GM21360 (cell line): ENCODE measurements at regions not wholly inside any gene's neighbourhood (a gene's known extent, or its start where the extent isn't known, plus 50 kb on each side); places are given as distances from the start of the nearest gene placed in this dataset.

Experiments
- ATAC-seq: cut with Tn5 transposase; IDR thresholded peaks from one replicate; pipeline ENCODE4 v1.9.1; 2021; ENCODE audit warnings: mild to moderate bottlenecking, moderate library complexity; ENCODE audit not compliant: unreplicated experiment

DNA sequence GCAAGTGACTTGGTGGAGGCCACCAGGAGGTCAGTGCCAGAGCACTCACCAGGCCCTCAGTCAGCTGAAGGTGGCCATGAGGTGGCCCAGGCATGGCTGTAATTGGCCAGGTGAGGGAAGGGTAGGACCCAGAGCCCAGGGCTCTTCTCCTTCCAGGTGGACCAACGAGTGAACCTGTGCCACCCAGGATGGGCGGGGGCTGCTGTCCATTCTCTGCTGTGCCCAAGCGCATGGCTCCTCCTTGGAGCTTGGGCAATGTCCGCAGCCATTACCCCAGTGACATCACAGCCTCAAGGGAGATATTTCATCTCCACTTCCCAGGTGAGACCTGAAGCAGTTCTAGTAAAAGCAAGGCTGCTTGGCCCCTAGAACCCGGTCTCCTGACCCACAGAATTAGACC lies 303.0 kb upstream of the FOXF1 start:
- no peak for ATAC-seq

DNA sequence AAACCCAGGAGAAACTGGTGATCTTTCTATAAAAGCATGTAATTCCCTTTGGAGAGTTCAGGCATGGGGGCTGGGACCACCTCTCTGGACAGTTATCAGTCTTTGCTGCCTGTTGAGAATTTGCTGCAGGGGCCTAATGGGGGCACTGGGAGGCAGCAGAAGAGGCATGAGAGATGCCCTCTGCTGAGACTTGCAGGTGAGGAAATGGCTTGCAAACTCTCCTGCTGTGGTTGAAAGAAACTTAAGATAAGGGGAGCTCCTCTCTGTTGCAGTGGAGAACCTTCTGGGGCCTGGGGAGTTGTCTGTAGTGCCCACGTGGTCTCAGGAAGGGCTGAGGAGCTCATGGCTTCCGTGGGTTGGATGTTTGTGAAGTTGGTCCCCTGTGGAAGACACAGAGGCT lies 301.1 kb upstream of the FOXF1 start:
- no peak for ATAC-seq

DNA sequence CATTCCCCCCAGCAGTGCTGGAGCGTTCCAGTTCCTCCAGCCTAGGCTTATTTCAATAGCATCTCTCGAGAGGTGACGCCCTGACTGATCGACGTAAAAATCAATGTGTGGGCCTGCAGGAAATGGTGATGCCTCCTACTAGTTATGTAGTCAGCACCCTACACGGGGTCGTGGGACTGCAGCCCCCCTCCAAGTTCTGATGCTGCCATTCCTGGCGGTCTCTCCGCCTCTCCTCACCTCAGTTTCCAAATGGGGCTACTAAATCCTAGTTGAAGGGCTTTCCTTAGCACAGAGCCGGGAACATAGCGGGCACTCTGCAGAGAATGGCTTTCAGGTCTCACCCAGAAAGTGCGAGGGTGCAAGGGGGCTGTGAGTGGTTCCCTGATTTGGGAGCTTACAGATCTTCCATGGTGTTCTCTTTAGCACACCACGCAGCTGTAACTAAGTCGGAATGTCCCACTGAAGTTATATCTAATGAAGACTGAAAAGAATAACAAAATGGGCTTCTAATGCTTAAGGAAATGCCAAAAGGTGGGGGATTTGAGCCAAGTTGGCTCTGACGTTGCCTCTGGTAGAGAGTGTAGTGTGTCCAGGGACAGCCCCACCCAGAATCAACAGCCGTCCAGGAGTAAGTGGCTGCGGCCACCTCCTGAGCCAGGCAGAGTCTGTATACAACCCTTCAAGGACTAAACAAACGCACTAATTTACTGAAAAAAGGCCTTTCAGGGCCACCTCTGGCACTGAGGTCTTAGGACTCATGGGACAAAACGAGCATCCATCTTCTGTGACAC lies 299.7 kb upstream of the FOXF1 start:
- no peak for ATAC-seq

DNA sequence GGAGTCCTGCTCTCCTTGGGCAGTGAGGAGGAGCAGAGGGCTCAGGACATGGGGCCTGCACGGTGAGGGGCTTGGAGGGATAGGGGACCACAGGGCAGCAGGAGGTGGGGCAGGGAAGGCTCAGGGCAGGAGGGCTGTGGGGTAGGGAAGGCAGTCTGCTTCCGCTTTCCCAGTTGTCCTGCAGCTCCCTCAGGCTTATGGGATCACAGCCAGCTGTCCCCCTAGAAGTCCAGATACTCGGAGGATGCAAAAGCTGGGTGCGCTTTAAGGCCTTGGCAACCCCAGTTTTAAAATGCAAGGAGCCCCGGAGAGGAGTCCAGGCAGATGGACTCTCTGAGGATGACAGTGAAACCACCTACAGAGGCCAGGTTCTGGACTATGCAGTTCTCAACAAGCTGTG lies 299.1 kb upstream of the FOXF1 start:
- no peak for ATAC-seq

DNA sequence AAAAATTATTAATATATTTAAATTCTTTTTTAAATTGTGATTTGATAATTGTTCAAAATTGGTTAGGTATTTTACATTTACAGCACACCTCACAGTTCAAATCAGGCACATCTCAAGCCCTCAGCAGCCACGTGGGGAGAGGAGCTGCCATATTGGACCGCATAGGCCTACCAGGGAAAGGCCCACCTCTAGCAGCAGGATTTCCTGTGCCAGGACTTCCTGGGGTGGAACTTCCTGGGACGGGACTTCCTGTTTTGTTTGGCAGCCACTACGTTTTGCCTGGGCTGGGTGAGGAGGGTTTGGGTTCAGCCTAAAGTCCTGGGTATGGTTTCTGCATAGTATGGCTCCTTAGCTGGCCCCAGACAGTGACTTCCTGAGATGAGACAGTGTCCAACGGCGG lies 298.5 kb upstream of the FOXF1 start:
- no peak for ATAC-seq

- no peak for ATAC-seq
Observed at GRCh38 chr16:86212706-86213436, 297.5 kb upstream of the FOXF1 start.

DNA sequence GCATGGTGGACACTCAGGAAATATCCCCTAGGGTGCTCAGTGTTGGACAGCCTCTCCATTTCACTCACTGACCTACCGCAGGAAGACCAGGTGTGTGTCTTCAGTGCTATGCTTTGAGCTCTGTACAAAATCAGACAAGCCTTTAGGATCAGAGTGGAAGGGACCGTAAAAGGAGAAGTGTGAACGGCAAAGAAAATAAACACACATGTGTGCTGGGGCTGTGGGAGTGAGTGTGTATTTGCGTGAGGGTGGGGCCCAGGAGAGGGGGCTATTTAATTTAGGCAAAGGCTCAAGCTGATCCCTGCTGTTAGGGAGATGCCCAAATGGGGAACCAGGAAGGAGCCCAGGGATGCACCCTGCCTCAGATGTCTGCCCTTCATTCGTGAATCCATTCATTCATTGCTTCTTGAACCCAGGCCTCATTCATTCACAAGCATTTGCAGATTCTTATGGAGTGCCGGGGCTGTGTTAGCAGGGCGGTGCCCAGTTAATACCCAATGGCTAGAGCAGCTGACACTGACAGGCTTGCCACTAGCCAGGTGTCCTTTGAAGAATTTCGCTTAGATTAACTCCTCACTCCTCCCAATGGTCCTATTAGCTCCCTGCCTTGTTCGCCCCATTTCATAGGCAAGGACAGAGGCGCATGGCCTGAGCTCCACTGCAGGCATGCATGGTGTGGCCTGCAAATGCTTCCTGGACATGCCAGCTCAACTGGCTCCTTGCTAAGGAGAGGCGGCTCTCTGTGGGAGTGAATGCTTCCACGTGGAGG lies 296.7 kb upstream of the FOXF1 start:
- no peak for ATAC-seq

- ATAC-seq = no peak
Observed at GRCh38 chr16:86214326-86215232, 295.7 kb upstream of the FOXF1 start.

DNA sequence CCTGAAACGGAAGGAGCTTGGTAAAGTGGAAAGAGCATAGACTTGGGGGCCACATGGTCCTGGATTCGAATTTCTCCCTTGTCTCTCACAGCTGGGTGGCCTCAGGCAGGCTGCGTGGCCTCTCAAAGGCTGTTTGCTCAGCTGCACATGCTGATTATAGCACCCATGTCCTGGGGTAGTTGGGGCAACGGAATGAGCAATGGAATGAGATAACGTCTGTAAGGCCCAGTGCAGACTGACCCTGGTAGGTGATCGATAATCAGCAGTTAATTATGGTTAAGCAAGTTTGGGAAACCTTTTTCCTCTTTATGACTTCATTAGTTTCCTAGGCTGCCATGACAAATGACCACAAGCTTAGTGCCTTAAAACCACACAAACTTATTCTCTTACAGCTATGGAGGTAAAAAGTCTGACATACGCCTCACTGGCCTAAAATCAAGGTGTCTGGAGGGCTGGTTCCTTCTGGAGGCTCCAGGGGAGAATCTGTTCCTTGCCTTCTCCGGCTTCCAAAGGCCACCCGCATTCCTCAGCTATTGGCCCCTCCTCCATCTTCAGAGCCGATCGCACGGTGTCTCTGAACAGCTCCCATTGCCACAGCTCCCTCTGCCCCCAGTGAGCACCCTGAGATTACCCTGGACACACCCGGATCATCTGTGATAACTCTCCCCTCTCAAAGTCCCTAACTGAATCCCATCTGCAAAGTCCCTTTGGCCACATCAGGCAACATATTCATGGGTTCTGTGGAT lies 294.9 kb upstream of the FOXF1 start:
- no peak for ATAC-seq

- ATAC-seq = no peak
Observed at GRCh38 chr16:86215979-86216585, 294.2 kb upstream of the FOXF1 start.

DNA sequence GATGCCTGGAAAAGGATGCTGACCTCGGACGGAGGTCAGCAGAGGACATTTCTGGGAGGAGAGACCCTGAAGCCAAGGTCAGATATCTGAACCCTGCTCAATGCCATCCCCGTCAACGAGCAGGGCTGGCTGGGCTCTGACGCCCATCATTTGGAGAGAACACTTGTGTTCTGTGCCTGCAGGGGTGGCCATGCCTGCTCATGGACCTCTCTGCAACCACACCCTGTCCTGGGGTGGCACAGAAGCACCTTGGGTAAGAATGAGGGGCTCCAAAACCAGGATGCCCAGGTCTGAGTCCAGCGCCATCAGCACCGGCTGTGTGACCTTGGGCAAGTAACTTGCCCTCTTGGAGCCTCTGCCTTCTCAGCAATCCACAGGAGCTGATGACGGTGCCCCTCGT lies 293.7 kb upstream of the FOXF1 start:
- ATAC-seq = no peak

DNA sequence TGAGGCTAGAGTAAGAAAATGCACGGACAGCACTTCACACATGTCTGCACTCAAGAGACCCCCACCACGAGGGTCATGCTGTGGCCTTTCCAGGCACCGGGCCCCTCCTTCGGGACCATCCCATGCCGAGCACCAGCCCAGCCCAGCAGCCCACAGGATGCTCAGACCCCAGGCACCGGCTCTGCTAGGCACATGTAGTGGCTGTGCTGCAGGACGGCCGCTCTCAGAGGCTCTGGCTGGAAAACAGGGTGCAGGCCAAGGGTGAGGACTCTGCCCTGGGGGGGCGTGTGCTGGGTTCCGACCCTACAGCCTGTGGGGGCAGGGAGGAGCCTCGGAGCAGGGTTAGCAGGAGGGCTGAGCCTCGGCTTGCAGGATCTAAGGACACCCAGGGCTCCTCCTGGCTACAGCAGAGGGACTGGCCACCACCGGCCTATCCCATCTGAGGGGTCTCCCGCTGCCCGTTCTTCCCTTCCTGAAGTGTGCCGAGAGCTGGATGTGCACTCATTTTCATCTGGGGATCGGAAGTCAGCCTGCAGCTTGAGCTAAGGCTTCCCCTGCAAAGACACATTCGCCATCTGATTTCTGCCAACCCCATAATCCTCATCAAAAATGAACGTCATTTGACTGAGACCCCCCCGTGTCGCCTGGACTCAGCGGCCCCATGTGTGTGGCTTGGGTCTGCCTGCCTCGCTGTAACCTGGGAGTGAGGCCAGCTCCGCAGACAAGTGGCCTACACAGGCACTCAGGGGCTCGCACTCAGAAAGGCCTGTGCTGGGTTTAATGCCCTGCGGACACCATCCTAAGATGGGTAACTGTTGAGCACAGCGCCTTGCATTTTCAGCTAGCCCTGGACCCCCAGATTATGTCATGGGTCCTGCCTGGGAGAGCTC lies 293.1 kb upstream of the FOXF1 start:
- ATAC-seq = no peak

DNA sequence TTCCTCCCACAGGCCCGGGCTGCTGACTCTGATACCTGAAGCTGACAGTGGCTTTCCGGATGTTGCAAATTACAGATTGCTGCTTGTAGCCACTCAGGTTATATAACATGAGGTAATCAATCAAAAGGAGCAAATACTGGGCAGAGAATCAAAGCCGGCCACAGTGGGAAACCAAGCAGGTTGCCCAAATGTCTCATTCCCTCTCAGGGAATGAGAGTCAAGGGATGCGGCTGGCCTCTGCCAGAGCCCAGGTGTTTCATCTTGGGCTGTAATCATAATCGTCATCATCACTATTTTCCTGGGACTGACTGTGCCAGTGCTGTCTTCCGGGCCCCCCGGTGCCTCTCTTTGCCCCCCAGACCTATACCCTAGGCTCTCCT lies 292.4 kb upstream of the FOXF1 start:
- ATAC-seq = no peak

- ATAC-seq = no peak
Observed at GRCh38 chr16:86218479-86219170, 291.7 kb upstream of the FOXF1 start.

- no peak for ATAC-seq
Observed at GRCh38 chr16:86219655-86220445, 290.5 kb upstream of the FOXF1 start.

GRCh38 chr16:86220561-86220960 lies 289.8 kb upstream of the FOXF1 start:
- no peak for ATAC-seq

GRCh38 chr16:86221085-86221484 lies 289.2 kb upstream of the FOXF1 start:
- no peak for ATAC-seq
